H9 (cell line): ENCODE measurements at regions not wholly inside any gene's neighbourhood (a gene's known extent, or its start where the extent isn't known, plus 50 kb on each side); places are given as distances from the start of the nearest gene placed in this dataset.

Source experiments
- DNase-seq: peaks from one replicate; pipeline ENCODE4 v3.0.0-alpha.2; 2017
- H2AFZ ChIP-seq: one replicate; pipeline ENCODE4 v1.6.1; 2013; ENCODE audit warnings: mild to moderate bottlenecking, low read length, control low read depth, moderate library complexity
- H2AK5ac ChIP-seq: 2 replicates; pipeline ENCODE4 v1.6.1; 2013; ENCODE audit warnings: low read length, control low read depth, mixed read lengths; ENCODE audit not compliant: insufficient read length
- H2BK120ac ChIP-seq: one replicate; pipeline ENCODE4 v1.6.1; 2013; ENCODE audit warnings: low read depth, mild to moderate bottlenecking, low read length, control low read depth, inconsistent platforms; ENCODE audit not compliant: poor library complexity, severe bottlenecking
- H2BK12ac ChIP-seq: 2 replicates; pipeline ENCODE4 v1.6.1; 2013; ENCODE audit warnings: low read length, control low read depth, mixed read lengths, low read depth; ENCODE audit not compliant: insufficient read length
- H2BK15ac ChIP-seq: 2 replicates; pipeline ENCODE4 v1.6.1; 2013; ENCODE audit warnings: low read depth, low read length, control low read depth
- H2BK20ac ChIP-seq: one replicate; pipeline ENCODE4 v1.6.1; 2013; ENCODE audit warnings: low read depth, mild to moderate bottlenecking, low read length, control low read depth, inconsistent platforms; ENCODE audit not compliant: poor library complexity, severe bottlenecking
- H2BK5ac ChIP-seq: 2 replicates; pipeline ENCODE4 v1.6.1; 2013; ENCODE audit warnings: low read length, control low read depth, mixed read lengths; ENCODE audit not compliant: insufficient read length
- H3K14ac ChIP-seq: 2 replicates; pipeline ENCODE4 v1.6.1; 2013; ENCODE audit warnings: low read length, control low read depth; ENCODE audit not compliant: insufficient read depth
- H3K18ac ChIP-seq: 2 replicates; pipeline ENCODE4 v1.6.1; 2013; ENCODE audit warnings: low read depth, mild to moderate bottlenecking, mixed read lengths, low read length, control low read depth; ENCODE audit not compliant: insufficient read length
- H3K23ac ChIP-seq: 2 replicates; pipeline ENCODE4 v1.6.1; 2013; ENCODE audit warnings: low read length, control low read depth, mixed read lengths, low read depth; ENCODE audit not compliant: insufficient read length
- H3K23me2 ChIP-seq: 2 replicates; pipeline ENCODE4 v1.6.1; 2013; ENCODE audit warnings: low read depth, mild to moderate bottlenecking, mixed read lengths, low read length, control low read depth; ENCODE audit not compliant: insufficient read length, poor library complexity, severe bottlenecking
- H3K27ac ChIP-seq: 2 replicates; pipeline ENCODE4 v1.5.1; 2013; ENCODE audit warnings: low read length, control low read depth, mixed read lengths, low read depth; ENCODE audit not compliant: insufficient read length
- H3K27me3 ChIP-seq: 2 replicates; pipeline ENCODE4 v1.6.1; 2013; ENCODE audit warnings: low read length, control low read depth, inconsistent platforms; ENCODE audit not compliant: insufficient read depth
- H3K4ac ChIP-seq: 2 replicates; pipeline ENCODE4 v1.6.1; 2013; ENCODE audit warnings: low read depth, mild to moderate bottlenecking, control low read depth, inconsistent platforms, low read length, moderate library complexity
- H3K4me1 ChIP-seq: 2 replicates; pipeline ENCODE4 v1.6.1; 2013; ENCODE audit warnings: low read length, control low read depth, inconsistent platforms; ENCODE audit not compliant: insufficient read depth
- H3K4me2 ChIP-seq: 2 replicates; pipeline ENCODE4 v1.6.1; 2013; ENCODE audit warnings: low read length, control low read depth, mixed read lengths; ENCODE audit not compliant: insufficient read length, insufficient read depth
- H3K56ac ChIP-seq: 2 replicates; pipeline ENCODE4 v1.6.1; 2013; ENCODE audit warnings: low read depth, mild to moderate bottlenecking, mixed read lengths, low read length, control low read depth; ENCODE audit not compliant: insufficient read length
- H3K79me1 ChIP-seq: 2 replicates; pipeline ENCODE4 v1.6.1; 2013; ENCODE audit warnings: low read depth, mild to moderate bottlenecking, moderate library complexity, low read length, control low read depth, inconsistent platforms; ENCODE audit not compliant: insufficient read depth, poor library complexity, severe bottlenecking
- H3K79me2 ChIP-seq: 2 replicates; pipeline ENCODE4 v1.6.1; 2013; ENCODE audit warnings: low read length, control low read depth, inconsistent platforms; ENCODE audit not compliant: insufficient read depth
- H3K9ac ChIP-seq: 2 replicates; pipeline ENCODE4 v1.6.1; 2013; ENCODE audit warnings: low read length, control low read depth, mixed read lengths; ENCODE audit not compliant: insufficient read length; ENCODE audit errors: extremely low read depth
- H3K9me3 ChIP-seq: one replicate; pipeline ENCODE4 v1.6.1; 2013; ENCODE audit warnings: low read depth, low read length, inconsistent platforms; ENCODE audit not compliant: control insufficient read depth
- H3T11ph ChIP-seq: one replicate; pipeline ENCODE4 v1.6.1; 2013; ENCODE audit warnings: mild to moderate bottlenecking, low read length, control low read depth, inconsistent platforms
- H4K20me1 ChIP-seq: one replicate; pipeline ENCODE4 v1.6.1; 2013; ENCODE audit not compliant: control insufficient read depth, insufficient read length, insufficient read depth
- H4K5ac ChIP-seq: 2 replicates; pipeline ENCODE4 v1.6.1; 2013; ENCODE audit warnings: low read depth, mild to moderate bottlenecking, mixed read lengths, low read length, control low read depth; ENCODE audit not compliant: insufficient read length
- H4K8ac ChIP-seq: replicated peaks from 2 replicates; pipeline ENCODE4 v1.6.1; 2013; ENCODE audit warnings: low read length, control low read depth, mixed read lengths, low read depth; ENCODE audit not compliant: insufficient read length
- H4K91ac ChIP-seq: 2 replicates; pipeline ENCODE4 v1.6.1; 2013; ENCODE audit warnings: low read depth, mild to moderate bottlenecking, moderate library complexity, mixed read lengths, low read length, control low read depth; ENCODE audit not compliant: insufficient read length
- H3K27ac Mint-ChIP-seq, 3 experiments: 2 replicates in 2 of 3; 3 replicates in 1 of 3; pipeline ENCODE4 v1.8.0; 2020 to 2021; ENCODE audit warnings: mixed read lengths in 3 of 3, mild to moderate bottlenecking in 1 of 3, moderate library complexity in 1 of 3
- H3K27me3 Mint-ChIP-seq: 2 replicates; pipeline ENCODE4 v1.8.0; 2021; ENCODE audit warnings: low read depth, mild to moderate bottlenecking, moderate library complexity, mixed read lengths
- H3K36me3 Mint-ChIP-seq, 3 experiments: 2 replicates in 2 of 3; 3 replicates in 1 of 3; pipeline ENCODE4 v1.8.0; 2020 to 2021; ENCODE audit warnings: low read depth in 3 of 3, mixed read lengths in 3 of 3; ENCODE audit not compliant: insufficient read depth in 1 of 3
- H3K4me1 Mint-ChIP-seq, 2 experiments: 2 replicates each; pipeline ENCODE4 v1.8.0; 2020; ENCODE audit warnings: mixed read lengths in 2 of 2
- H3K4me3 Mint-ChIP-seq, 2 experiments: 2 replicates in 1 of 2; 3 replicates in 1 of 2; pipeline ENCODE4 v1.8.0; 2020 to 2021; ENCODE audit warnings: mild to moderate bottlenecking in 2 of 2, mixed read lengths in 2 of 2, moderate library complexity in 1 of 2
- H3K9me3 Mint-ChIP-seq, 2 experiments: 2 replicates in 1 of 2; 3 replicates in 1 of 2; pipeline ENCODE4 v1.8.0; 2020; ENCODE audit warnings: mild to moderate bottlenecking in 2 of 2, mixed read lengths in 2 of 2, moderate library complexity in 1 of 2
- WGBS: extraction: QIAGEN DNeasy Blood & Tissue Kit; methylation state at CpG from one replicate; pipeline ENCODE4 v1.1.7; 2013; ENCODE audit warnings: missing lambda C conversion rate, low lambda C conversion rate, mixed read lengths; ENCODE audit not compliant: insufficient read length; ENCODE audit errors: extremely low coverage; 5-methylcytosine and 5-hydroxymethylcytosine counted together
- TF ChIP-seq, protein P1 (sequence below): fragments of 200-600 bp; sonication (generic); conservative IDR thresholded peaks from 3 replicates; pipeline ENCODE4 v1.8.0; 2021; ENCODE audit warnings: antibody characterized with exemption, mild to moderate bottlenecking

DNA sequence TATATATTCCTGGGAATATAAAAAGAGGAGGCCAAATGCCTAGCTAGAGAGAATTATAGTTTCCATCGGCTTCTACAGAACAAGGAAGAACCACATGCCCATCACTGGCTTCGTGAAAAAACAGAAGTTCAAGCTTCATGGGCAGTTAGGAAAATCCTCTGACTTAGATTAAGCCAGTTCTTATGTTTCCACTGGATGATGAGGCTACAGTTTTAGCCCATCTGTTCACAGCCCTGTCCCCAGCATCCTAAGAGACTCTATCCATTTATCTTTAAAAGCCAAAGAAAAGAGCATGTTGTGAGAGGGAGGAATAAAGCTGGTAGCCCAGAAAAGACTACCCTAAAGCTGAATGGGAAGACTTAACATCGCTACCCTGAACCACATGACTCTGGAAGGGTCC is 285.5 kb upstream of the WWC1 start:
- Histone ChIP-seq H3K9ac (no peak overlapping the region), H3K56ac (no peak overlapping the region)

More for the DNA sequence above, 285.5 kb upstream of the WWC1 start:
- H3K79me2 ChIP-seq: no peaks in the 10 kb centered on the region
- H3K14ac ChIP-seq: no peak overlapping the region
- no peak overlapping the region for H3K18ac ChIP-seq
- H3K23ac ChIP-seq: no peak overlapping the region
- H4K20me1 ChIP-seq: no peaks in the 10 kb centered on the region
- no peak overlapping the region for H3K4me2 ChIP-seq
- no peak overlapping the region for H4K91ac ChIP-seq
- no peak overlapping the region for H2BK5ac ChIP-seq
- H3K27ac Mint-ChIP-seq: no peak overlapping the region
- H3K9me3 ChIP-seq: no peaks in the 10 kb centered on the region
- no peaks in the 10 kb centered on the region for H3K27me3 ChIP-seq
- no peak overlapping the region for H2BK120ac ChIP-seq
- no peak overlapping the region for H2AFZ ChIP-seq
- H2BK20ac ChIP-seq: no peak overlapping the region
- no peak overlapping the region for H2BK12ac ChIP-seq
- H3K4me1 Mint-ChIP-seq: 0 out of 4 replicates have a peak, but pooled peaks cover 0 to 3% of the 10 kb centered on the region in 2 experiments
- TF ChIP-seq, protein P1, sequence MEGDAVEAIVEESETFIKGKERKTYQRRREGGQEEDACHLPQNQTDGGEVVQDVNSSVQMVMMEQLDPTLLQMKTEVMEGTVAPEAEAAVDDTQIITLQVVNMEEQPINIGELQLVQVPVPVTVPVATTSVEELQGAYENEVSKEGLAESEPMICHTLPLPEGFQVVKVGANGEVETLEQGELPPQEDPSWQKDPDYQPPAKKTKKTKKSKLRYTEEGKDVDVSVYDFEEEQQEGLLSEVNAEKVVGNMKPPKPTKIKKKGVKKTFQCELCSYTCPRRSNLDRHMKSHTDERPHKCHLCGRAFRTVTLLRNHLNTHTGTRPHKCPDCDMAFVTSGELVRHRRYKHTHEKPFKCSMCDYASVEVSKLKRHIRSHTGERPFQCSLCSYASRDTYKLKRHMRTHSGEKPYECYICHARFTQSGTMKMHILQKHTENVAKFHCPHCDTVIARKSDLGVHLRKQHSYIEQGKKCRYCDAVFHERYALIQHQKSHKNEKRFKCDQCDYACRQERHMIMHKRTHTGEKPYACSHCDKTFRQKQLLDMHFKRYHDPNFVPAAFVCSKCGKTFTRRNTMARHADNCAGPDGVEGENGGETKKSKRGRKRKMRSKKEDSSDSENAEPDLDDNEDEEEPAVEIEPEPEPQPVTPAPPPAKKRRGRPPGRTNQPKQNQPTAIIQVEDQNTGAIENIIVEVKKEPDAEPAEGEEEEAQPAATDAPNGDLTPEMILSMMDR: no peak
- H2BK15ac ChIP-seq: no peak overlapping the region
- H3K23me2 ChIP-seq: no peaks in the 10 kb centered on the region
- H3K36me3 Mint-ChIP-seq: no peaks in the 10 kb centered on the region
- no peaks in the 10 kb centered on the region for H3K79me1 ChIP-seq
- no peak overlapping the region for H4K5ac ChIP-seq
- WGBS: no CpG with 5 or more reads among the region's 3 CpGs
- H3K4me3 Mint-ChIP-seq: no peak overlapping the region
- H3K27ac ChIP-seq: no peak overlapping the region
- no peaks in the 10 kb centered on the region for H3K9me3 Mint-ChIP-seq
- H3K27me3 Mint-ChIP-seq: no peaks in the 10 kb centered on the region
- no peak for DNase-seq
- no peaks in the 10 kb centered on the region for H3K4me1 ChIP-seq
- H2AK5ac ChIP-seq: no peak overlapping the region
- H3T11ph ChIP-seq: no peak overlapping the region
- no peak overlapping the region for H4K8ac ChIP-seq
- no peak overlapping the region for H3K4ac ChIP-seq
